Lower leg skin (tissue), 3 donors: ENCODE measurements at regions not wholly inside any gene's neighbourhood (a gene's known extent, or its start where the extent isn't known, plus 50 kb on each side); places are given as distances from the start of the nearest gene placed in this dataset.

ENCODE experiments used
- POLR2A ChIP-seq, 2 donors: fragments of 450-650 bp; IDR thresholded peaks; one replicate each; pipeline ENCODE4 v1.6.1; 2016 to 2017; ENCODE audit warnings: antibody characterized with exemption in 2 of 2, mild to moderate bottlenecking in 1 of 2, moderate library complexity in 1 of 2
- TF ChIP-seq, protein P1 (sequence below), 3 donors: fragments of 450-650 bp; IDR thresholded peaks; one replicate each; pipeline ENCODE4 v1.5.1; 2016; ENCODE audit warnings: antibody characterized with exemption in 3 of 3, mild to moderate bottlenecking in 3 of 3, moderate library complexity in 2 of 3

DNA sequence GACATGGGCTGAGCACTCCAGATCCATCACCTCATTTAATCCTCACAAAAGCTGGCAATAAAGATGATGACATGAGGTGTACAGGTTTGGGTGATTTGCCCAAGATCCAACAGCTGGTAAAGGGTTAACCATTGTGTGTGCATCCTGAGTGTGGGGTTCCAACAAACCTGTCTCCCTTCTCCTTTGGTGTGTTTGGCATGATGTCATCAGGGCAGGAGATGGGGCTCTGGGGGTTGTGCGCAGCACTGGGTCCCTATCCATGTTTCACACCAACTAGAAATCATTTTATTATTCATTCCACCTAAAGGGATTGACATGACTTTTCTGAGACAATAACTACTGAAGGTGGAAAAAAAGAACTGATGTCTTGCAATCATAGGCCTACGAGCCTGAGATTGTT, 452.5 kb downstream of the SIPA1L2 start:
- no peak for TF ChIP-seq POLR2A (IDR thresholded peaks at IDR 0.05)
- TF ChIP-seq, protein P1, sequence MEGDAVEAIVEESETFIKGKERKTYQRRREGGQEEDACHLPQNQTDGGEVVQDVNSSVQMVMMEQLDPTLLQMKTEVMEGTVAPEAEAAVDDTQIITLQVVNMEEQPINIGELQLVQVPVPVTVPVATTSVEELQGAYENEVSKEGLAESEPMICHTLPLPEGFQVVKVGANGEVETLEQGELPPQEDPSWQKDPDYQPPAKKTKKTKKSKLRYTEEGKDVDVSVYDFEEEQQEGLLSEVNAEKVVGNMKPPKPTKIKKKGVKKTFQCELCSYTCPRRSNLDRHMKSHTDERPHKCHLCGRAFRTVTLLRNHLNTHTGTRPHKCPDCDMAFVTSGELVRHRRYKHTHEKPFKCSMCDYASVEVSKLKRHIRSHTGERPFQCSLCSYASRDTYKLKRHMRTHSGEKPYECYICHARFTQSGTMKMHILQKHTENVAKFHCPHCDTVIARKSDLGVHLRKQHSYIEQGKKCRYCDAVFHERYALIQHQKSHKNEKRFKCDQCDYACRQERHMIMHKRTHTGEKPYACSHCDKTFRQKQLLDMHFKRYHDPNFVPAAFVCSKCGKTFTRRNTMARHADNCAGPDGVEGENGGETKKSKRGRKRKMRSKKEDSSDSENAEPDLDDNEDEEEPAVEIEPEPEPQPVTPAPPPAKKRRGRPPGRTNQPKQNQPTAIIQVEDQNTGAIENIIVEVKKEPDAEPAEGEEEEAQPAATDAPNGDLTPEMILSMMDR (IDR thresholded peaks at IDR 0.05) = no peak
